ENCODE measurements at regions not wholly inside any gene's neighbourhood (a gene's known extent, or its start where the extent isn't known, plus 50 kb on each side); places are given as distances from the start of the nearest gene placed in this dataset.

DNA sequence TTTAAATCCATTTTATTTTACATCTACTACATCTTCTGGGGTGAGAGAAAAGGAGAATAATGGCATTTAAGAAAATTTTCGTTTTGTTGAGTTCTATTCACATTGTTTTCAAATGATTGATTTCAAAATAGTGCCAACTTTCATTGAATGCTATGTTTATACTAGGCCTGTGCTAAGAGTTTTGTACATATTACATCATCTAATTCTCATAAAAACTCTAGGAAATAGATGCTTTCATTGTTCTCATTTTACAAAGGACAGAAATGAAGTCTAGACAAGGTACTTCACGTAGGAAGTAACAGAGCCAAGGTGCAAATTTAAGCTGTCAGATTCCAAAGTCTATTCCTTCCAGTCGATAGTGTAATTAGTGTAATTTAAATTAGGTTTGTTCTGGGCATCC lies 402.8 kb upstream of the UBE2E3 start:
- TF ChIP-seq, protein P1, sequence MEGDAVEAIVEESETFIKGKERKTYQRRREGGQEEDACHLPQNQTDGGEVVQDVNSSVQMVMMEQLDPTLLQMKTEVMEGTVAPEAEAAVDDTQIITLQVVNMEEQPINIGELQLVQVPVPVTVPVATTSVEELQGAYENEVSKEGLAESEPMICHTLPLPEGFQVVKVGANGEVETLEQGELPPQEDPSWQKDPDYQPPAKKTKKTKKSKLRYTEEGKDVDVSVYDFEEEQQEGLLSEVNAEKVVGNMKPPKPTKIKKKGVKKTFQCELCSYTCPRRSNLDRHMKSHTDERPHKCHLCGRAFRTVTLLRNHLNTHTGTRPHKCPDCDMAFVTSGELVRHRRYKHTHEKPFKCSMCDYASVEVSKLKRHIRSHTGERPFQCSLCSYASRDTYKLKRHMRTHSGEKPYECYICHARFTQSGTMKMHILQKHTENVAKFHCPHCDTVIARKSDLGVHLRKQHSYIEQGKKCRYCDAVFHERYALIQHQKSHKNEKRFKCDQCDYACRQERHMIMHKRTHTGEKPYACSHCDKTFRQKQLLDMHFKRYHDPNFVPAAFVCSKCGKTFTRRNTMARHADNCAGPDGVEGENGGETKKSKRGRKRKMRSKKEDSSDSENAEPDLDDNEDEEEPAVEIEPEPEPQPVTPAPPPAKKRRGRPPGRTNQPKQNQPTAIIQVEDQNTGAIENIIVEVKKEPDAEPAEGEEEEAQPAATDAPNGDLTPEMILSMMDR (IDR thresholded peaks at IDR 0.05): no peak
- no peak for TF ChIP-seq POLR2A (IDR thresholded peaks at IDR 0.05)
- TF ChIP-seq POLR2AphosphoS5 (IDR thresholded peaks at IDR 0.05): no peak
- no peak for TF ChIP-seq EP300 (IDR thresholded peaks at IDR 0.05)

All from sigmoid colon (tissue), 4 donors.